A204.1 (cell line): ENCODE measurements at regions not wholly inside any gene's neighbourhood (a gene's known extent, or its start where the extent isn't known, plus 50 kb on each side); places are given as distances from the start of the nearest gene placed in this dataset.

Experiments
- FAIRE-seq: peaks from 2 replicates; lab custom pipeline; 2012; peaks lifted over from hg19 to GRCh38; lab: Jason Lieb, UNC

DNA sequence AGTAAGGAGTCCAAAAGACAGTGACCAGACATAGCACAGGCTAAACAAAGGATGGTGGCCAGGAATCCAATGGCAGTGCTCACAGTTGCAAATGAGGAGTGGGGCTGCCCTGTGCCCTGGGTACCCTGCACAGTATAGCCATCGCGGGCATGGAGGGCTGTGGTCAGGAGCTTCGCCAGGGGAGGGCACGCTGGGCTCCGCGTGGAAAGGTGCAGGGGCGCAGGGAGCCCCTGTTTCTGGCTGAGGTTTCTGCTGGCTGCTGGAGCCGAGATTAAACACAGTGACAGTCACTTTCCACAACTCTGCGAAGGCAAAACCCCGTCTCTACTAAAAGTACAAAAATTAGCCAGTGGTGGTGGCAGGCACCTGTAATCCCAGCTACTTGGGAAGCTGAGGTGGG, 194.7 kb downstream of the GALR1 start:
- no peak for FAIRE-seq

DNA sequence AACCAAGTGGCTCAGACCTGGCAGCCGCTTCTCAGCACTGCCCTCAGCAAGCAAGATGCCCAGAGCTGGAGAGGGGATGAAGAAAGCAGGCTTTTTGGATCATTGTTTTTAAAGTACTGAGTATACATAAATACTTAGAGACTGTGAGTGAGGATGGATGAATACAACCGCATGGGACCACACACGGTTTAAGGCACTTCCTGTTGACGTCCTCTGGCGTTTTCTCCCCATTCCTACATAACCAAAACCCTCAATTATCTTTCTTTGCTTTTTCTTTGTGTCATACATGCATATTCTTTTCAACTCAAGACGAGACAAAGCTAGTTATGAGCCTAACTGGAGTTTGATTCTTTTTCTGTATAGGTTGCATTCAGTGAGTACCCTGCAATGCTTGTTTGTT, 198.4 kb downstream of the GALR1 start:
- no peak for FAIRE-seq

DNA sequence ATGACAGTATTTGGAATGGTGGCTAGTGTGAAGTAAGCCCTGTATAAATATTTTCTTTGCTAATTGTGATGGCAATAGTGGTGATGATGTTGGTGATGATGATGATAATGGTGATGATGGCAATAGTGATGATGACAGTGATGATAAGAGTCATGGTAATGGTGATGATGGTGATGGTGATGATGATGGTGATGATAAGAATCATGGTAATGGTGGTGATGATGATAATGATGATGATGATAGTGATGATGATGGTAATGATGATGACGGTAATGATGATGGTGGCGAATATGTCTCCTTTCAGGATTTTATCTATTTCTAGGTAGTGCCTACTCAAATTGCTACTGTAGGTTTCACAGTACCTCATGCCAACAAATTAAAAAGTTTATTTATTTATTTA, 205.4 kb downstream of the GALR1 start:
- no peak for FAIRE-seq

DNA sequence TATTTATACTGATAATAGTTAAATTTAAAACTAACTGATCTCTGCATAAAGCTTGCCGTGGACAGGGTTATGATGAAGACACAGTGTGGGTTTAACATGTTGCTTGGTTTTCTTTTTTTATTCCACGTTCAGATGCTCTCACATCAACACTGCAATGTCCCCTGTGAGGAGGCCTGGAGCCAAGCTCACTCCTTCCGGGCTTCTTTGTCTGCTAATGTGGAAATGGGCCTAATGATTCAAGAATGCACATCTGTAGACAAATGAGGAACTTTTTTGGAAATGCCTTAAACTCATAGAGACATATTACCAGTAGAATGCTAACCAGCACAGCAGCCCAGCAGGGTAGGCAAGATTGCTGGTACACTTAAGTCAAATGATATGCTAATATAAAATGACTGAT, 208.0 kb downstream of the GALR1 start:
- FAIRE-seq = no peak

DNA sequence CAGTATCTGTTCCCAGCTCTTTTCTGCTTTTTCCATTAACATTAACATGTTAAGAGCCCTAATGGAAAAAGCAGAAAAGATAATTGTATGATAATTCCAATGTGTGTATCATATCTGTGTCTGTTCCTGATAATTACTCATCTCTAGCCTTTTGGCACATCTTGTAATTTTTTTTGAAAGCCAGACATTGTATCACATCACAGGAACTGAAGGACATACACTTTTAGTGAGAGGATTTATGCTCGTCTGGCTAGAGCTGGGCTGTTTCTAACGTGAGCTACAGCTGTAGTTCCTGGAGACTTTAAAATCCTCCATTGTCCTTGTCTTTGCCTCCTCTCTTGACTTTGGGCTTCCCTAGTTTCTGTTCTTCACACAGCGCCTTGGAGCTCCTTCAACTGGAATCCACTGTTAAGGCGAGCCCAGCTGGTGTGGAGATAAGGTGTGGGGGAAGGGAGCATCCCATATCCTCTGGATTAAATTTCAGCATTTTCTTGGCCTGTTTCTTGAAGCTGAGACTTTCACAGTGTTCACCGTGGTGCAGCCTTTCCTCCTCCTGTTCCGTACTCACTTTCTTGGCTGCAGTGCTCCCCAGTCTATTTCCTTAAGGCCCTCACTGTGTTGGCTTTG, 211.5 kb downstream of the GALR1 start:
- no peak for FAIRE-seq

DNA sequence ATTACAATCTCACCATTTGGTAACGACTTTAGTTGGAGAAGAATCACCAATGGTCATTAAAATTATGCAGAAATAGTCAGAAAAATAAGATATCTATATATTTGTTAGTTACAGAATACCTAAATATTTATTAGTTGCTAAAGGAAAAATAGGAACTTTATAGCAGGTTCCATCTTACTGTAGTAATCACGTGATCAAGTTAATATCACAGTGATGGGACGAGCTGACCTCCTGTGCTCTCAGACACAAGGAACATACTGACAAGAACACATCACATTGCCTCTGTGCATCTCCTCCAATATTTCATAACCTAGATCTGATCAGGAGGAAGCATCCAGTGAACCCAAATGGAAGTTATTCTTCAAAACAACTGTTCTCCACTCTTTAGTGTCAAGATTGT, 215.3 kb downstream of the GALR1 start:
- no peak for FAIRE-seq

DNA sequence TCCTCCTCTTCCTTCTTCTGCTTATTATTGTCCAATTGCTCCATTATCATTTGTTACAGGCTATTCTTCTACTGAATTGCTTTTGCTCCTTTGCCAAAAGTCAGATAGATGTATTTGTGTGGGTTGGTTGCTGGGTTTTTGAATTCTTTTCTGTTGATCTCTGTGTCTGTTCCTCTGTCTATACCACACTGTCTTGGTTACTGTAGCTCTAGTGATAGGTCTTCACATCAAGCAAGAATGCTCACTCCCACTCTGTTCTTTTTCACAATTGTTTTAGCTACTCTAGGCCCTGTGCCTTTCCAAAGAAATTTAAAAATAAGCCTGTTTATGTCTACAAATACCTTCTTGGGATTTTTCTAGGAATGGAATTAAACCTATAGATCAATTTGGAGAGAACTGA, 217.2 kb downstream of the GALR1 start:
- no peak for FAIRE-seq

DNA sequence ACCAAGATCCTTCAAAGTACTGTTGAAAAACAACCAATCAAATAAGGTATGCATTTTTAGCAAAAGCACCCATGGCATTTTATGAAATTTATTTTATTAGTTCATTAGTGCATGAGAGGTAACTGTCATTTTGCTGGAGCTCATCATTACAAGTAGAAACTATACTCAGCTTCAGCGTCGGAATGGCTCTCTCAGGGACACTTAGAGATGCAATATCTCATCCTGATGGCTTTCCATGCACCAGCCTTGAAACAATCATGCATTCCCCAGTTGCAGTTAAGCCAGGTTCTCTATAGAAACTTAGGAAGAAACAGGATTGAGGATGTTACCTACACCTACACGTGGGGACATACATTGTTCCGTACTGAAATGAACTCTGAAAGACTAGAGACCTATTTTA, 219.5 kb downstream of the GALR1 start:
- FAIRE-seq = no peak

DNA sequence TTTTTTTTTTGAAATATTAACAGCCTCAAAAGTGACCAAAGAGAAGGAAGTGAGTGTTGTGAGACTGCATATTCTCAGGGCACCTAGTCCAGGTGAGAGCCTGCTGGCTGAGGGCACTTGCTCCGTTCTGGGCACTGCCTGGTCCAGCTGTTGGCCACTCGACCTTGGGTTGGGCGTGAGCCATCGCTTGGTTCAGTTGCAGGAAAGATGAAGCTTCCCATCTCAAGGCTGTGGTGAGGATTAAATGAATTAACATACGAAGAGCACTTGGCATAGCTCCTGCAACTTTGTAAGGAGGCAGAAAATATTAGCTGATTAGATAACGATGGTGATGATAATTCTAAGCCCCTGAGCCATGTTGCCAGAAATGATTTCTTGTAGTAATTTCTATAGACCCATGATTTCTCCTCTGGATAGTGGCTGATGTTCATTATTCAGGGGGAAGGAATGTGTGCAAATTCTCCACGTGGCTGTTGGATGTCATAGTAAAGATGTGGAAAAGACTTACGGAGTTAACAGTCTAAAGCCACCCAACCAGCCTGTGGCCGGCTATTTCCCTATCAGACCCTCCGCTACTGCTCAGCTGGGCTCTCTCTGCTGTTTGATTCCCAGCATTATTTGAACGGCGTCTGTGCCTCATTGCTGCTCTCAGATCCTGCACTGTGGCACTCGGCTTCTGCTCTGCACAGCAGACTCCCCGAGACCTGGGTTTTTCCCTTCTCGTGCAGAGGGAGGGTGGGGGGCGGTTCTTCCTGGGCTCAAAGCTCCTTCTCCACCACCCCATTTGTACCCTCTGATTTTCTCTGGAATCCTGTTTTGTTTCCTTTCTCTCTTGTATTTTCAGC, 221.1 kb downstream of the GALR1 start:
- FAIRE-seq = no peak

DNA sequence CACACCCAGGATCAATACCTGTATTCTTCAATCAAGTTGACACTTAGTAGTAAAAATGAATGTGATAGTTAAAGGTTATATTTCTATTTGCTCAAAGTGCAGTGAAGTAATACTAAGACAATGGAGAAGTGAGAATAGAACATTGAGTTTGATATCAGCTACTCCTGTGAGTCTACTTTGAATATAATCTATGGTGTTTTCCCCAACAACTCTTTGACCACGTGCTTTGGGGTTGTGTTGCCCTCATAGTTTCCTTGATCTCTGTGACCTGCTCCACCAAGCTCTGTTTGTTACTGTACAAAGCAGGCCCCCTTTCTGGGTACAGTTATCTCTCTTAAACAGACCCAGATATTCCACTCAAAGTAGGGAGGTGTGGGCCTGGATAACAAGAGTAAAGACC, 222.9 kb downstream of the GALR1 start:
- FAIRE-seq = no peak

DNA sequence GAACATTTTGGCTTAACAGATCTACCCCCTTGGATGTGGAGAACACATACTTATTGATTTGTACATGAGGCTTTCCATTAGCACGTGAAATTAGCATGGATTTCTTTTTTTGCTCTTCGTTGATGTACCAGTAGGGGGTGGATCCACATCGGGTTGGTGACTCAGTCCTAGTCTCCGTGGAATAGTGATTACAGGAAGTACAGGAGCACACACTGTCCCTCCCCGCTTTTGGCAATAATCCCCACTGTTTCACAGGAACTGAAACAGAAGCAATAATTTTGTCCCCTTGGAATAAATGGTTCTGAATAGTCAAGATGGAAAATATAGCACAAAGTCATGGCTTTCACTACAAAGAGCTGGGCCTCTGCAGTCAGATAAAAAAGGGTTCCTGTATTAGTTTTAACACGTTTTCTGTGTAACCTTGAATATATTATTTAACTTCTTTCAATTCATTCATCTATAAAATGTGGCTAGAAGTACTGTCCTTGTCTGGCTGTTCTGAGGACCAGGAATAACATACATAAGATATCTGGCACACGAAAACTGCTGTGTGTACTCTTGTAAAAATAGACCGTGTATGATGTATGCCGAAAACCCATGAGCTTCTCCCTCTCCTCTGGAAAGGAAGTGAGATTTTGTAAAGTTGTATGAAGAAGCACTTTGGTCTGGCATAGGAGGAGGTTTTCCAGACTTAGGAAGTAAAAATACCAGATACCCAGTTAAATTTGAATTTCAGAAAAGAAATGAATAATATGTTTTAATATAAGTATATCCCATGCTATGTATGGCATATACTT, 229.2 kb downstream of the GALR1 start:
- FAIRE-seq = no peak

DNA sequence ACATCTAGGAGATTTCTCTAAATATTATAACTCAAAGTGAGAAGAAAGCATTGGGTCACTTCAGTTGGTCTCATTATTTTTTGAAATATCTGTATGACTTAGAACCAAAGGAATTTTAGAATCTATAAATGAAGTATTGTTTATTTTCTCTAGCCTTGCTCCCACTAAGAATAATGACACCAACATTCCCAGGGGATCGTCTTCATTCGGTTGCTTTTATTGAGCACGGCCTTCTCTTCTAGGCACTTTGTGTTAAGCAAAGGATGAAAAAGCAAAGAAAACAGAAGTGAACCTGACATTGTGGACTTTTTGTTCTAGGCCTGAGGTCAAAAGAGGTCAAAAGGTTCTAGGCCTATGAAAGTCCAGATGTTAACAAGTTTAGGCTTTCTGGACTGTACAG, 231.9 kb downstream of the GALR1 start:
- FAIRE-seq = no peak

DNA sequence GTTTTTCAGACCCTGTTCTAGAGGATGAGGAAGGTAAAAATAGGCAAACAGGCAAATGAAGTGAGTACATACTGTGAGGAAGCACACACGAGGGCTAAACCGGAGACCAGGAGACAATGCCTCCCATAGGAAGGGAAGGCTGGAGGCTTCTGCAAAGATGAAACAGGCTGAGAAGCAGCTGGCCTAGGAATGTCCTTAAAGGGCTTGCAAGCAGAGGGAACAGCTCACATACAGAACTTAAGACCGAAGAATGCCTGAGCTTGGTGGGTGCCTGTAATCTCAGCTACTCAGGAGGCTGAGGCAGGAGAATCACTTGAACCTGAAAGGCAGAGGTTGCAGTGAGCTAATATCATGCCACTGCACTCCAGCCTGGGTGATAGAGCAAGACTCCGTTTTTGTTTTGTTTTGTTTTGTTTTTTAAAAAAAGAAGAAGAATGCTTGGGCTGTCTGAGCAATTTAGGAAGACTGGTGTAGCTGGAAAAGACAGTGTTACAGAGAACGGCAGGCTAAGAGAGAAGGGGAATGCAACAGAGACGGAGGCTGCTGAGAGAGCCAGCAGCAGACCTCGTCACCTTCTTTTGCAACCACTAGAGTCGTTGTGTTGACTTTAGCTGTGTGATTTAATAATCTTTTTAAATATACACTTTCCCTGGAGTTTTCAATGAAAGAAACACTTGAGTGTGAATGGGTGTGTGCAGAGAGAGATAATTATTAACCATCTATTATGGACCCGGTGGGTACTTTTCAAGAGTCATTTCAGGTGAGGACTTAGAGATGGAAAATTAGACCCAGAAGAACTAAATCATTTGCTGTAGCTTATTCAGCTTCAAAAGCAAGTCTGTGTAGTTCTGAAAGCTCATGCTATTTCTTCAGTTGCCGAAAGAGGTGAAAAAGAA, 232.8 kb downstream of the GALR1 start:
- FAIRE-seq = no peak

DNA sequence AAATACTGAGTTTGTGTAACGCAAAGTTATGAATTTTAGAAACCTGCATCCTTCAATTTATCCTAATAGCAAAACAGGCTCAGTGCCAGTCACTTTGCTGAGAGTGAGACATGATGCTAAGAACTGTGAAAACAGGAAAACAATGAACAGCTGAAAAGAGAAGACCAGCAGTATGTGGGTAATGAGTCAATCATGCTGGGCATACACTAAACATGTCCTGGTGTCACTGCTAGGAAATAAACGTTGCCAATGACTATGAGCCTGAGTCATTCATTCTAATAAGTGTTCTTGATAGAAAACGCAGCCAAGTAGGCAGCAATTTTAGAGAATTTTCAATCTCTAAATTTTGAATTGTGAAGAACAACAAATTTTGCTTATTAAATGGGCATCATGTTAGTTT, 237.3 kb downstream of the GALR1 start:
- no peak for FAIRE-seq

DNA sequence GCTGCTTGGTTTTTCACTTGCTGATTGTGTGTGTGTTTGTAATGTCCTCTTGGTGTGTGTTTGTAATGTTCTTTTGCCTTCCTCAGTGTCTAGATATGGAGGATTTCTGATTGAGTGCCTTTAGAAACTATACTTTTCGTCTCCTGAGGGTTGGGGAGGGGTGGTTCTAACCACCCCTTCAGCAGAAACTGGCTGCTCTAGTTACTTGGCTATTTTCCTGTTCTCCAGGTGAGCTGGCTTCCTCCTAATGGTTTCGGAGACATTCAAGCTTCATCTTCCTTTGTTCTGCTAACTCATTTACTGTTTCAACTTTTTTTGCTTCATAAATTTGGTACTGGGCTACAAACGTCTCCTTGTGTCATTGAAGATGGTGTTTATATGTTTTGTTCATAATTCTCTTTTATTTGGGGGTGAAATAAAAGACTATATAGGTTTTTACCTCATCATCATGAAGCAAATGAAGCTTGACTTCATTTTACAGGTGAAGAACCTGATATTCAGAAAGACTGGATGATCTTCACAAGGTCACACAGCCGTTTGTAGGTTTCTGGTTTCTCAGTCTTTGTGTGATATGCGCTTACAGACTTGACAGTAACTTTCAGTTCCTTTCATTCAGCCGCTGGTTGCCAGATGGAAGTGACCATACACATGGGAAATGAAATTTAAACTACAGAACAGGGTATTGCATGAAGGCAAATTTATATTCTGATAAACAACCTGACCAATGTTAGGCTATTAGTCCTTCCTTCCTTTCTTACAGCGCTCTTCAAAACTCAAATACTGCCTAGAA, 238.5 kb downstream of the GALR1 start:
- no peak for FAIRE-seq

DNA sequence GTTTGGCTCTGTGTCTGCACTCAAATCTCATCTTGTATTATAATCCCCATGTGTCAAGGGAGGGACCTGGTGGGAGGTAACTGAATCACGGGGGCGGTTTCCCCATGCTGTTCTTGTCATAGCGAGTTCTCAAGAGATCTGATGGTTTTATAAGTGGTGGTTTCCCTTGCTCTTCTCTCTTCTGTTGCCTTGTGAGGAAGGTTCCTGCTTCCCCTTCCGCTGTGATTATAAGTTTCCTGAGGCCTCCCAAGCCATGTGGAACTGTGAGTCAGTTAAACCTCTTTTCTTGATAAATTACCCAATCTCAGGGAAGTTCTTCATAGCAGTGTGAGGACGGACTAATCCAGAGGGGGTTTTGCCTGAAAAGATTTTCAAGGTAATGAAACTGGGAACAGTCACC, 245.4 kb downstream of the GALR1 start:
- FAIRE-seq = no peak

DNA sequence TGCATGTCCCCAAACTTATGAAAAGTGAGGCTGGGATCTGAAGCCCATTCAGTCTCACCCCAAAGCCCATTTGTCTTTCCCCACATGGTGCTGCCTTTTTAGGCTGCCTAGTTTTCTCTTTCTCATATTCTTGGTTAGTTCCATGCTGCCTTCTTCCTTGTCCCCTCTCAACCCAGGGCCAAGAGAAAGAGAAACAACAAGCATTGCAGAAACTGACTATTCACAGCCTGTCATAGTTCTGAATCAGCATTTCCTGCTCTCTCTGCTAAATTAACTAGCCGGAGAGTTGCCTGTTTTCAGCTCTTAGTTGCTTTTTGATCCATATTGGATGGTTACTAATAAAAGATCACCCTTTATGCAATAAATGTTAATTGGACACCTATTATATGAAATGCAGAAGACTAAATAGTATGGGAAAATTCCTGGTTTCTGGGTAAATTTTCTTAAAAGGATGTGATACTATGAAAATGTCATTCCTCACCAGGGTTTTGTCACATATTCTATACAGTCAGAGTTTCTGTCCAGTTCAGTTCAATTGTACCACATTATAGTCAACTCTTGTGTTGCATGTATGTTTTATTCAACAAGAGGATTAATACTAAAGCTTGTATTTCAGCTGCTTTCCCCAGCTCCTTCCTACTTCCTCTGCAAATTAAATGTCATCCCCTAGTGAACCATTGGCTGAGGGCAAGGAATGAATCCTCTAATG, 246.5 kb downstream of the GALR1 start:
- FAIRE-seq = no peak

DNA sequence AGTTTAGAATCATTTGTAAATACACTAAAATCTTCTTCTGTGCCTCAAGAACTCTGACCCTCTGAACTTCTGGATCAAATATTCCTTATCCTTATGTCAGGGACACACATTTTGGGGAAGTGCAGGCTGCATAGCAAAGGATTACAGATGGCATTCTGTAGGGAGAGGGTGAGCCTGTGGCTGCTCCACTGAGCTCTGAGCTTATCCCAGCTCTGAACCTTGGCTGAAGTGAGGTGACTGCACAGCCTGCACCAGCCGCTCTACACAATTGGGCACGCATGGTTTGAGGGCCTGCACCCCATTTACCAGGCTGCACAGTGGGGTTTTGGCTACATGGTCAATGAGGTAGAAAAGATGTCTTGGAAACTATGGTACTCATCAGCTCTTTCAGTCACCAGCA, 251.6 kb downstream of the GALR1 start:
- no peak for FAIRE-seq

DNA sequence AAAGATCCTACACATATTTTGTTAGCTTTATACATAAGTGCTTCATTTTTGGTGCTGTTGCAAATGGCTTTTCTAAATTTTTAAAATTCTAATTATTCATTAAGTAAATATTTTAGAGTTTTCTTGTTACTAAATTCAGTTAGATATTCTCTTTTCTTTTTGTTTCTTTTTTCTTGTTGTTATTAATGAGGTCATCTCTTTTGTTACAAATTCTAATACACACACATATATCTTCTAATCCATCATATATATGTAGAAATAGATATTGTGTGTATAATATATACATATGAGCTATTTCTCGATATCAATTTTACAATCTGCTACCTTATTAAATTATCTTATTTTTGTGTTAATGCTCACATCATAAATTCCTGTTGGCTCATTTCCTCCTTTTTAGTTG, 255.9 kb downstream of the GALR1 start:
- FAIRE-seq = peak; percentile 59

DNA sequence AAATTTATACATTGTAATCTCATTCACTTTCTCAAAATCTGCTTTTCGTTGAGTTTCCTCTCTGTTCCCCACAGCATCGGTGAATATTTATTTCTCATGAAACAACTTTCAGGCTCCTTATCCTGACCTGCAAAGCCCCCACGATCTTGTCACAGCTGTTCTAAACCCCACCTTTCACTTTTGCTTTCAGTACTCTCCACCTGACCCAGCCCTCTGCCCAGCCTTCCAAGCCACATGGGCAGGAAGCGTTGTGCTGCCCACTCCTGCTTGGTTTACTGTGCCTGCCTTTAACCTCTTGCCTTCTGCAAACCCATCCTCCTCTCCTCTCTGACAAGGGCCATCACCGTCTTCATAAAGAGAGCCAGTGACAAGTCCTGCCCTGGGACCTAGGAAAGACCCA, 262.5 kb downstream of the GALR1 start:
- no peak for FAIRE-seq

DNA sequence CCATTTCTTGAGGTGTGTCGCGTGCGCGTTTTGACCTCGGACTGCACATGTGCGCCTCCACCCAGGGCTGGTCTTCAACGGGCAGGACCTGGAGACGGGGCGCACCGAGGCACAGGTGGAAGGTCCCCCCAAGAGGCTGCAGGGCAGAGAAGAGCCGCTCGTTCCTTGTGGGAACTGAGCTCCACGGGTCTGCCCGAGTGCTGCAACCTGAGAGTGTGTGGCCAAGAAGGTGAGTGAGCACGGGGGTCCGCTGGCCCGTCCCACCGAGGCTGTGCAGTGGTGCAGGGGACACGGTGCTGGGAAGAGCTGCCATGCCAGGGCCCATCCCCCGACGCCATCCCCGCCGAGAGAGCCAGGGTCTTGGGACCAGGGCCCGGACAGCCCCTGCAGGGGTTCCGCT, 268.3 kb downstream of the GALR1 start:
- FAIRE-seq = no peak
